ENCODE measurements at regions not wholly inside any gene's neighbourhood (a gene's known extent, or its start where the extent isn't known, plus 50 kb on each side); places are given as distances from the start of the nearest gene placed in this dataset.

DNA sequence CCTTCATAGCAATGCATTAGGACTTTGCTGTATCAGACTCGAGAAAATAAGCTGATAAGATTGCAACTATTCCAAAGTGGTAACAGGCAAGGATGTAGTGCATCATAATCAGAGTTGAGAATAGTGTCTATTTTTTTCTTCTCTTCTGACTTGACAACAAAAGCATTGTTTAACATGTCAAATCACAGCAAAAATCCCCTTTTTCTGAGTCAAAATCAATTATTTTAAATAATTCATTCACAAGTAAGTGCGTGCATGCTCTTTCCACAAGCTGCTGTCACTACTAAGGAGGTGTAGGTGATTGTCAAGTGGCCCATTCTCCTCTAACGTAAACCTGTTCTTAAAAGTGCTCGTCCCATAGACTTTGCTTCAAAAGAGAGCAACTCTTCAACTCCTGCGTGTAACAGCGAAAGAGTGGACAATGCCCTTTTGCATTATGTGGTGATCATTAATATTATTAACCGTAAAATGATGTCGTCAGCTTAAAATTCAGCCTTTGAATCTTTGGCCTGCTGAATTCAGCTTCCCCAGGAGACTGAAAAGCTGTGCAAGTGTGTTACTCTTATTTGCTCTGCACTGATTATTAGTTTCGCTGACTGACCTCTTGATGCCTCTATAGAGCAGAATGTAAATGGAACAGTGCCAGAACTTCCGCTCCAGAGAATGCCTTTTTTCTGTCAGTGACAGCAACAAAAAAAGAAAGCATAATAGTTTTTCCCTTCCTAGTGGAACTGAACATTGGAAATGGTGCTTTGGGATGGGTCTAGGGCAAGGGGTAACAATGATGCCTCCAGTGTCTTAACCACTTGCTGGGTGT lies 680.8 kb upstream of the SEMA6A start:
- no peak for TF ChIP-seq POLR2AphosphoS5 (IDR thresholded peaks at IDR 0.05; ENCODE audit: low read depth)
- TF ChIP-seq, protein P1, sequence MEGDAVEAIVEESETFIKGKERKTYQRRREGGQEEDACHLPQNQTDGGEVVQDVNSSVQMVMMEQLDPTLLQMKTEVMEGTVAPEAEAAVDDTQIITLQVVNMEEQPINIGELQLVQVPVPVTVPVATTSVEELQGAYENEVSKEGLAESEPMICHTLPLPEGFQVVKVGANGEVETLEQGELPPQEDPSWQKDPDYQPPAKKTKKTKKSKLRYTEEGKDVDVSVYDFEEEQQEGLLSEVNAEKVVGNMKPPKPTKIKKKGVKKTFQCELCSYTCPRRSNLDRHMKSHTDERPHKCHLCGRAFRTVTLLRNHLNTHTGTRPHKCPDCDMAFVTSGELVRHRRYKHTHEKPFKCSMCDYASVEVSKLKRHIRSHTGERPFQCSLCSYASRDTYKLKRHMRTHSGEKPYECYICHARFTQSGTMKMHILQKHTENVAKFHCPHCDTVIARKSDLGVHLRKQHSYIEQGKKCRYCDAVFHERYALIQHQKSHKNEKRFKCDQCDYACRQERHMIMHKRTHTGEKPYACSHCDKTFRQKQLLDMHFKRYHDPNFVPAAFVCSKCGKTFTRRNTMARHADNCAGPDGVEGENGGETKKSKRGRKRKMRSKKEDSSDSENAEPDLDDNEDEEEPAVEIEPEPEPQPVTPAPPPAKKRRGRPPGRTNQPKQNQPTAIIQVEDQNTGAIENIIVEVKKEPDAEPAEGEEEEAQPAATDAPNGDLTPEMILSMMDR (conservative IDR thresholded peaks at IDR 0.05; ENCODE audit: low read depth in 2 of 2), result no peak
- TF ChIP-seq EZH2phosphoT487 (IDR thresholded peaks at IDR 0.05; ENCODE audit: unreplicated experiment), result no peak
- TF ChIP-seq EZH2 (IDR thresholded peaks at IDR 0.05; ENCODE audit: low read depth, unreplicated experiment), result no peak
- no peak for TF ChIP-seq CREB1 (CRISPR knock-in tag; IDR thresholded peaks at IDR 0.05; ENCODE audit: low read depth)

Data from GM23338 (cell line).